OCI-LY1 (cell line): ENCODE measurements at regions not wholly inside any gene's neighbourhood (a gene's known extent, or its start where the extent isn't known, plus 50 kb on each side); places are given as distances from the start of the nearest gene placed in this dataset.

Source experiments
- H2AFZ ChIP-seq: fragments of 200-600 bp; sonication (generic), shearing (Covaris generic); 2 replicates; pipeline ENCODE4 v1.6.0; 2014; ENCODE audit warnings: antibody characterized with exemption, mild to moderate bottlenecking, low read length
- H3F3A ChIP-seq: fragments of 200-600 bp; sonication (generic), shearing (Covaris generic); 2 replicates; pipeline ENCODE4 v1.6.0; 2014; ENCODE audit warnings: mild to moderate bottlenecking, antibody characterized with exemption, low read length, moderate library complexity; ENCODE audit not compliant: insufficient read depth
- H3K27ac ChIP-seq: fragments of 200-600 bp; sonication (generic); 2 replicates; pipeline ENCODE4 v1.5.1; 2014; ENCODE audit warnings: low read length, mixed run types, mild to moderate bottlenecking, low read depth; ENCODE audit not compliant: poor library complexity, severe bottlenecking
- H3K27me3 ChIP-seq: fragments of 200-600 bp; sonication (generic); 2 replicates; pipeline ENCODE4 v1.6.0; 2014; ENCODE audit warnings: antibody characterized with exemption, mild to moderate bottlenecking, low read length, moderate library complexity; ENCODE audit not compliant: insufficient read depth
- H3K36me3 ChIP-seq: fragments of 200-600 bp; sonication (generic); 2 replicates; pipeline ENCODE4 v1.6.1; 2014; ENCODE audit warnings: mild to moderate bottlenecking, antibody characterized with exemption, low read length, moderate library complexity, mixed read lengths; ENCODE audit not compliant: insufficient read depth
- H3K4me1 ChIP-seq: fragments of 200-600 bp; sonication (generic); 2 replicates; pipeline ENCODE4 v1.5.1; 2014; ENCODE audit warnings: mild to moderate bottlenecking, low read length, moderate library complexity; ENCODE audit not compliant: insufficient read depth, severe bottlenecking
- H3K4me2 ChIP-seq: fragments of 200-600 bp; sonication (generic), shearing (Covaris generic); 2 replicates; pipeline ENCODE4 v1.6.1; 2014; ENCODE audit warnings: low read length
- H3K4me3 ChIP-seq: fragments of 200-600 bp; sonication (generic); 2 replicates; pipeline ENCODE4 v1.5.1; 2014; ENCODE audit warnings: low read length, low read depth, mild to moderate bottlenecking, mixed read lengths; ENCODE audit not compliant: poor library complexity, severe bottlenecking
- H3K79me2 ChIP-seq: fragments of 200-600 bp; shearing (Covaris generic); 2 replicates; pipeline ENCODE4 v1.6.1; 2016; ENCODE audit warnings: mixed run types, low read length, mixed read lengths; ENCODE audit not compliant: insufficient read depth
- H3K9ac ChIP-seq: fragments of 200-600 bp; sonication (generic), shearing (Covaris generic); 2 replicates; pipeline ENCODE4 v1.6.1; 2014; ENCODE audit warnings: mild to moderate bottlenecking, low read length, mixed read lengths
- H3K9me2 ChIP-seq: fragments of 200-600 bp; sonication (generic), shearing (Covaris generic); 2 replicates; pipeline ENCODE4 v1.6.1; 2014; ENCODE audit warnings: low read depth, mild to moderate bottlenecking, low read length, mixed read lengths
- H3K9me3 ChIP-seq: fragments of 200-600 bp; shearing (Covaris generic); 2 replicates; pipeline ENCODE4 v1.6.1; 2014; ENCODE audit warnings: low read length, mixed read lengths
- H4K20me1 ChIP-seq: fragments of 200-600 bp; sonication (generic), shearing (Covaris generic); 2 replicates; pipeline ENCODE4 v1.6.0; 2016; ENCODE audit warnings: mild to moderate bottlenecking, low read length; ENCODE audit not compliant: insufficient read depth
- CTCF ChIP-seq: fragments of 200-600 bp; sonication (generic), shearing (Covaris generic); IDR thresholded peaks from 2 replicates; pipeline ENCODE4 v1.5.1; 2017; ENCODE audit warnings: mild to moderate bottlenecking, antibody characterized with exemption, low read length, moderate library complexity, mixed read lengths
- EZH2 ChIP-seq: fragments of 200-600 bp; sonication (generic), shearing (Covaris generic); IDR thresholded peaks from 2 replicates; pipeline ENCODE4 v1.8.0; 2017; ENCODE audit warnings: borderline replicate concordance, mixed run types, mild to moderate bottlenecking, antibody characterized with exemption, low read length, moderate library complexity, mixed read lengths

GRCh38 chr6:26243752-26244151, 121.2 kb upstream of the BTN3A2 start:
- no peaks in the 10 kb centered on the region for H3K79me2 ChIP-seq
- TF ChIP-seq CTCF (no peak), EZH2 (no peak)
- no peak overlapping the region for H3K4me2 ChIP-seq
- H3K9me3 ChIP-seq: no peaks in the 10 kb centered on the region
- H3K4me3 ChIP-seq: no peak overlapping the region
- H3K4me1 ChIP-seq: peaks cover 54% of the 10 kb centered on the region
- H2AFZ ChIP-seq: no peak overlapping the region
- H3K27me3 ChIP-seq: no peaks in the 10 kb centered on the region
- no peaks in the 10 kb centered on the region for H3K36me3 ChIP-seq
- H3K9me2 ChIP-seq: no peaks in the 10 kb centered on the region
- H3K27ac ChIP-seq: peak overlapping the region; percentile 97
- no peaks in the 10 kb centered on the region for H4K20me1 ChIP-seq
- H3K9ac ChIP-seq: no peak overlapping the region
- H3F3A ChIP-seq: peaks cover 7% of the 10 kb centered on the region; the same call in 1 of the 2 replicates

DNA sequence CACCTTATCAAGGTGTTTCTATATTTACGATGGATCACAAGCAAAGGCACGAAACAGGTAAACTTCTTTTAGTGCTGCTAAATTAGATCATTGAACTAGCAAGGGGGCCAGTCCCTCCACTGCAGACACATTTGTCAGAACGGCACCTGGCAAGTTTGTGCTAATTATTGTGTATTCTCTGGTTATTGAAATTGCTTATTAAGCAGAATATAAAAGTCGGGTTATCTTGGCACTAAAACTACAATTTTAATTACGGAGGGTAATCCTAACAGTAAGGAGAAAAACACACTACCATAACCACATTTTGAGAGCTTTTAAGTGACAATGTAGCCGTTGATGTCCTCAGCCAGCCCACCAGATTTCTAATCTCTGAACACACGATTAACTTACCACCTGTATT, 118.9 kb upstream of the BTN3A2 start:
- Histone ChIP-seq H3K27ac (peak overlapping the region; percentile 36), H3F3A (peaks cover 7% of the 10 kb centered on the region; the same call in 1 of the 2 replicates), H3K27me3 (no peaks in the 10 kb centered on the region), H3K36me3 (no peaks in the 10 kb centered on the region; the same call in 1 of the 2 replicates), H2AFZ (no peak overlapping the region), H3K4me3 (no peak overlapping the region), H4K20me1 (no peaks in the 10 kb centered on the region), H3K79me2 (no peaks in the 10 kb centered on the region), H3K9ac (no peak overlapping the region), H3K9me3 (no peaks in the 10 kb centered on the region), H3K4me1 (peaks cover 54% of the 10 kb centered on the region), H3K9me2 (no peaks in the 10 kb centered on the region), H3K4me2 (no peak overlapping the region)
- TF ChIP-seq CTCF: no peak
- no peak for TF ChIP-seq EZH2

DNA sequence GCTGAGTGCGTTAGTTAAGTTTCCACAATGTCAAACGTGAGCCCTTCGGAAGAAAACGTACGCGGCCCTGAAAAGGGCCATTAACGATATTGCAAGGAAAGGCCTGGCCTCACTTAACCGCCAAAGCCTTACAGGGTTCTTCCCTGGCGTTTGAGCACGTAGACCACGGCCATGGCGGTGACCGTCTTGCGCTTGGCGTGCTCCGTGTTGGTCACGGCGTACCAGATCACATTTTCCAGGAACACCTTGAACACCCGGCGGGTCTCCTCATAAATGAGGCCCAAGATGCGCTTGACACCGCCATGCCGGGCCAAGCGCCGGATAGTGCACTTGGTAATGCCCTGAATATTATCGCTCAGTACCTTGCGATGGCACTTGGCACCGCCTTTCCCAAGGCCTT, 118.4 kb upstream of the BTN3A2 start:
- no peak overlapping the region for H3K9ac ChIP-seq
- no peaks in the 10 kb centered on the region for H3K27me3 ChIP-seq
- H3K9me2 ChIP-seq: no peaks in the 10 kb centered on the region
- H2AFZ ChIP-seq: no peak overlapping the region
- no peaks in the 10 kb centered on the region; the same call in 1 of the 2 replicates for H3K9me3 ChIP-seq
- no peak overlapping the region for H3K27ac ChIP-seq
- H3F3A ChIP-seq: peaks cover 7% of the 10 kb centered on the region; the same call in 1 of the 2 replicates
- no peak for TF ChIP-seq EZH2
- no peak for TF ChIP-seq CTCF
- H3K79me2 ChIP-seq: no peaks in the 10 kb centered on the region
- H3K4me3 ChIP-seq: no peak overlapping the region
- H3K4me1 ChIP-seq: peaks cover 57% of the 10 kb centered on the region
- no peaks in the 10 kb centered on the region for H4K20me1 ChIP-seq
- H3K36me3 ChIP-seq: no peaks in the 10 kb centered on the region; the same call in 1 of the 2 replicates
- no peak overlapping the region for H3K4me2 ChIP-seq
